ENCODE measurements at regions not wholly inside any gene's neighbourhood (a gene's known extent, or its start where the extent isn't known, plus 50 kb on each side); places are given as distances from the start of the nearest gene placed in this dataset.

GRCh38 chr7:116398672-116399071, 100.9 kb upstream of the CAV2 start:
- TF ChIP-seq, protein P1, sequence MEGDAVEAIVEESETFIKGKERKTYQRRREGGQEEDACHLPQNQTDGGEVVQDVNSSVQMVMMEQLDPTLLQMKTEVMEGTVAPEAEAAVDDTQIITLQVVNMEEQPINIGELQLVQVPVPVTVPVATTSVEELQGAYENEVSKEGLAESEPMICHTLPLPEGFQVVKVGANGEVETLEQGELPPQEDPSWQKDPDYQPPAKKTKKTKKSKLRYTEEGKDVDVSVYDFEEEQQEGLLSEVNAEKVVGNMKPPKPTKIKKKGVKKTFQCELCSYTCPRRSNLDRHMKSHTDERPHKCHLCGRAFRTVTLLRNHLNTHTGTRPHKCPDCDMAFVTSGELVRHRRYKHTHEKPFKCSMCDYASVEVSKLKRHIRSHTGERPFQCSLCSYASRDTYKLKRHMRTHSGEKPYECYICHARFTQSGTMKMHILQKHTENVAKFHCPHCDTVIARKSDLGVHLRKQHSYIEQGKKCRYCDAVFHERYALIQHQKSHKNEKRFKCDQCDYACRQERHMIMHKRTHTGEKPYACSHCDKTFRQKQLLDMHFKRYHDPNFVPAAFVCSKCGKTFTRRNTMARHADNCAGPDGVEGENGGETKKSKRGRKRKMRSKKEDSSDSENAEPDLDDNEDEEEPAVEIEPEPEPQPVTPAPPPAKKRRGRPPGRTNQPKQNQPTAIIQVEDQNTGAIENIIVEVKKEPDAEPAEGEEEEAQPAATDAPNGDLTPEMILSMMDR (IDR thresholded peaks at IDR 0.05), result no peak
- no peak for TF ChIP-seq POLR2A (IDR thresholded peaks at IDR 0.05; ENCODE audit: low read depth)

Measured in esophagus muscularis mucosa (tissue), 3 donors.